Fibroblast of the aortic adventitia (primary cell): ENCODE measurements at regions not wholly inside any gene's neighbourhood (a gene's known extent, or its start where the extent isn't known, plus 50 kb on each side); places are given as distances from the start of the nearest gene placed in this dataset.
"Not testable (repeated sequence)": the region's sequence is repeated elsewhere in the genome, so short reads cannot be mapped to it uniquely, and the experiment has no call there.

Experiments
- DNase-seq: peaks from one replicate; pipeline ENCODE4 v3.0.0-alpha.2; 2010; ENCODE audit warnings: low read depth
- H3K4me3 ChIP-seq: 2 replicates; pipeline ENCODE4 v1.5.1; 2011; ENCODE audit warnings: low read depth, mild to moderate bottlenecking, control low read depth, low read length, moderate library complexity
- CTCF ChIP-seq: IDR thresholded peaks from 2 replicates; pipeline ENCODE4 v1.5.1; 2011; ENCODE audit warnings: mild to moderate bottlenecking, low read length, control low read depth, inconsistent platforms; ENCODE audit not compliant: insufficient read depth

GRCh38 chr18:57881818-57882413 is 78.8 kb upstream of the ATP8B1 start:
- peak; percentile 88 for DNase-seq
- H3K4me3 ChIP-seq, result no peak overlapping the region
- peak; percentile 94 for TF ChIP-seq CTCF

GRCh38 chr18:57879924-57880323 is 76.8 kb upstream of the ATP8B1 start:
- DNase-seq, H3K4me3 ChIP-seq: not testable (repeated sequence)

GRCh38 chr18:57869221-57869620 is 66.1 kb upstream of the ATP8B1 start:
- TF ChIP-seq CTCF, result no peak
- peak; percentile 41 for DNase-seq
- H3K4me3 ChIP-seq, result no peak overlapping the region

- no peak overlapping the region for H3K4me3 ChIP-seq
- no peak for TF ChIP-seq CTCF
- no peak for DNase-seq
Measured at GRCh38 chr18:57866355-57866754, 63.2 kb upstream of the ATP8B1 start.

- no peak overlapping the region for H3K4me3 ChIP-seq
- no peak for TF ChIP-seq CTCF
Measured at GRCh38 chr18:57864615-57865121, 61.6 kb upstream of the ATP8B1 start.

GRCh38 chr18:57863706-57864105 is 60.6 kb upstream of the ATP8B1 start:
- TF ChIP-seq CTCF, result no peak
- no peak overlapping the region for H3K4me3 ChIP-seq
- no peak for DNase-seq

More at GRCh38 chr18:57864615-57865121, 61.6 kb upstream of the ATP8B1 start:
- no peak for DNase-seq

- H3K4me3 ChIP-seq, result no peak overlapping the region
Measured at GRCh38 chr18:57859314-57859713, 56.2 kb upstream of the ATP8B1 start.

More at GRCh38 chr18:57859314-57859713, 56.2 kb upstream of the ATP8B1 start:
- no peak for DNase-seq
- peak; percentile 41 for TF ChIP-seq CTCF
